H1 (cell line): ENCODE measurements at regions not wholly inside any gene's neighbourhood (a gene's known extent, or its start where the extent isn't known, plus 50 kb on each side); places are given as distances from the start of the nearest gene placed in this dataset.

ENCODE experiments used
- CTCF ChIA-PET: fragments of 300-600 bp; sonication (Branson Sonifier 250); formaldehyde crosslinking; loops from one replicate; lab custom pipeline; 2021; ENCODE audit not compliant: partially characterized antibody; lab: Charles Lee
- POLR2A ChIA-PET: fragments of 300-600 bp; sonication (Branson Sonifier 250); formaldehyde crosslinking; loops from one replicate; lab custom pipeline; 2021; ENCODE audit warnings: inconsistent platforms; ENCODE audit not compliant: partially characterized antibody; lab: Charles Lee
- DNase-seq, 2 experiments: peaks; one replicate each; pipeline versions ENCODE4 v3.0.0 to v3.0.0-alpha.2; 2010 to 2022; ENCODE audit warnings: low spot score in 2 of 2, low read depth in 1 of 2, mixed read lengths in 1 of 2
- FAIRE-seq: peaks from 2 replicates; lab custom pipeline; 2011; peaks lifted over from hg19 to GRCh38; lab: Jason Lieb, UNC
- H2AFZ ChIP-seq: 2 replicates; pipeline ENCODE4 v1.8.1; 2012; ENCODE audit warnings: low read length, inconsistent platforms
- H2AK5ac ChIP-seq: 2 replicates; pipeline ENCODE4 v1.6.1; 2013; ENCODE audit warnings: low read depth, low read length
- H2BK120ac ChIP-seq: replicated peaks from 2 replicates; pipeline ENCODE3; 2013; ENCODE audit warnings: low read depth, low read length, inconsistent platforms
- H2BK12ac ChIP-seq: 2 replicates; pipeline ENCODE4 v1.6.1; 2013; ENCODE audit warnings: low read depth, low read length
- H2BK15ac ChIP-seq: 2 replicates; pipeline ENCODE4 v1.6.1; 2013; ENCODE audit warnings: low read length
- H2BK20ac ChIP-seq: 2 replicates; pipeline ENCODE4 v1.6.1; 2013; ENCODE audit warnings: low read length
- H2BK5ac ChIP-seq: 2 replicates; pipeline ENCODE4 v1.6.1; 2013; ENCODE audit warnings: low read depth, low read length
- H3K14ac ChIP-seq: 2 replicates; pipeline ENCODE4 v1.6.1; 2013; ENCODE audit warnings: inconsistent platforms; ENCODE audit not compliant: insufficient read length
- H3K18ac ChIP-seq: 2 replicates; pipeline ENCODE4 v1.6.1; 2013; ENCODE audit warnings: low read length; ENCODE audit errors: extremely low read depth
- H3K23ac ChIP-seq: 2 replicates; pipeline ENCODE4 v1.6.1; 2013; ENCODE audit warnings: inconsistent platforms; ENCODE audit not compliant: insufficient read length
- H3K23me2 ChIP-seq: 2 replicates; pipeline ENCODE4 v1.6.1; 2013; ENCODE audit warnings: low read depth, low read length
- H3K27ac ChIP-seq: 2 replicates; pipeline ENCODE4 v1.6.1; 2011; ENCODE audit warnings: low read depth, low read length, inconsistent platforms
- H3K27me3 ChIP-seq, 4 experiments: replicated peaks in 1 of 4; 1 replicate in 1 of 4; 2 replicates in 3 of 4; pipeline versions ENCODE4 v1.6.1 to v1.8.1; 2011 to 2013; ENCODE audit warnings: low read length in 3 of 4, mild to moderate bottlenecking in 3 of 4, inconsistent platforms in 2 of 4, mixed read lengths in 2 of 4, moderate library complexity in 1 of 4; ENCODE audit not compliant: control insufficient read depth in 3 of 4, insufficient read depth in 3 of 4; ENCODE audit errors: extremely low read depth in 1 of 4
- H3K36me3 ChIP-seq, 4 experiments: 2 replicates each; pipeline versions ENCODE4 v1.6.1 to v1.8.1; 2011 to 2013; ENCODE audit warnings: mild to moderate bottlenecking in 4 of 4, low read length in 3 of 4, moderate library complexity in 2 of 4, control low read depth in 1 of 4, inconsistent platforms in 1 of 4; ENCODE audit not compliant: insufficient read depth in 4 of 4, control insufficient read depth in 2 of 4
- H3K4ac ChIP-seq: replicated peaks from 2 replicates; pipeline ENCODE3; 2013; ENCODE audit warnings: low read length, low read depth, mixed read lengths, inconsistent platforms; ENCODE audit not compliant: insufficient read length
- H3K4me1 ChIP-seq, 4 experiments: replicated peaks in 1 of 4; 1 replicate in 1 of 4; 2 replicates in 3 of 4; pipeline versions ENCODE4 v1.6.1 to v1.8.1; 2011 to 2013; ENCODE audit warnings: low read length in 3 of 4, inconsistent platforms in 2 of 4, mixed read lengths in 1 of 4; ENCODE audit not compliant: insufficient read depth in 4 of 4, control insufficient read depth in 3 of 4
- H3K4me2 ChIP-seq, 2 experiments: 2 replicates each; pipeline versions ENCODE4 v1.6.1 to v1.8.1; 2011 to 2013; ENCODE audit warnings: low read depth in 2 of 2, low read length in 2 of 2, control low read depth in 1 of 2, inconsistent platforms in 1 of 2, mild to moderate bottlenecking in 1 of 2; ENCODE audit not compliant: insufficient read depth in 1 of 2
- H3K4me3 ChIP-seq, 4 experiments: fragments of 200-600, 300-600 bp in 1 of 4; sonication (generic), shearing (Covaris generic), sonication (Bioruptor Twin) in 1 of 4; 2 replicates each; pipeline versions ENCODE4 v1.5.1 to v1.8.1; 2011 to 2016; ENCODE audit warnings: low read length in 4 of 4, low read depth in 3 of 4, control low read depth in 2 of 4, inconsistent platforms in 2 of 4, mild to moderate bottlenecking in 2 of 4, mixed read lengths in 1 of 4, moderate library complexity in 1 of 4; ENCODE audit not compliant: insufficient read depth in 2 of 4; ENCODE audit errors: extremely low read depth in 1 of 4
- H3K56ac ChIP-seq: replicated peaks from 2 replicates; pipeline ENCODE3; 2013; ENCODE audit warnings: low read depth, mild to moderate bottlenecking, mixed read lengths, low read length, inconsistent platforms; ENCODE audit not compliant: insufficient read length
- H3K79me1 ChIP-seq: 2 replicates; pipeline ENCODE4 v1.6.1; 2013; ENCODE audit warnings: low read depth, low read length, control low read depth
- H3K79me2 ChIP-seq, 2 experiments: 2 replicates each; pipeline versions ENCODE4 v1.6.1 to v1.8.1; 2012 to 2013; ENCODE audit warnings: low read length in 2 of 2, mild to moderate bottlenecking in 2 of 2, inconsistent platforms in 1 of 2; ENCODE audit not compliant: insufficient read depth in 2 of 2, control insufficient read depth in 1 of 2
- H3K9ac ChIP-seq, 4 experiments: replicated peaks in 1 of 4; 1 replicate in 1 of 4; 2 replicates in 3 of 4; pipeline versions ENCODE4 v1.6.1 to v1.8.1; 2011 to 2013; ENCODE audit warnings: low read depth in 3 of 4, low read length in 3 of 4, control low read depth in 2 of 4, mild to moderate bottlenecking in 2 of 4, moderate library complexity in 2 of 4, inconsistent platforms in 1 of 4; ENCODE audit errors: extremely low read depth in 1 of 4
- H3K9me3 ChIP-seq, 2 experiments: 2 replicates each; pipeline versions ENCODE4 v1.6.1 to v1.8.1; 2012 to 2013; ENCODE audit warnings: mild to moderate bottlenecking in 2 of 2, moderate library complexity in 2 of 2, control low read depth in 1 of 2, inconsistent platforms in 1 of 2, low read depth in 1 of 2, low read length in 1 of 2, mixed read lengths in 1 of 2; ENCODE audit not compliant: insufficient read depth in 2 of 2
- H4K20me1 ChIP-seq, 2 experiments: replicated peaks in 1 of 2; 2 replicates each; pipeline versions ENCODE3 to v1.8.1; 2011 to 2013; ENCODE audit warnings: inconsistent platforms in 2 of 2, low read length in 2 of 2, mild to moderate bottlenecking in 1 of 2; ENCODE audit not compliant: insufficient read depth in 2 of 2, control insufficient read depth in 1 of 2
- H4K5ac ChIP-seq: 2 replicates; pipeline ENCODE4 v1.6.1; 2013; ENCODE audit warnings: low read length, low read depth, mixed read lengths, inconsistent platforms; ENCODE audit not compliant: insufficient read length
- H4K8ac ChIP-seq: 2 replicates; pipeline ENCODE4 v1.8.0; 2013; ENCODE audit warnings: mild to moderate bottlenecking, moderate library complexity, low read length, inconsistent platforms; ENCODE audit not compliant: insufficient read depth; ENCODE audit errors: extremely low read depth
- H4K91ac ChIP-seq: replicated peaks from 2 replicates; pipeline ENCODE3; 2013; ENCODE audit warnings: low read length, mixed read lengths, inconsistent platforms; ENCODE audit not compliant: insufficient read length
- CBX8 ChIP-seq: fragments of 300-800, 300-1000 bp; sonication (generic); IDR thresholded peaks from 2 replicates; pipeline ENCODE4 v1.7.1; 2016; ENCODE audit warnings: low read depth, low read length, borderline replicate concordance
- EP300 ChIP-seq, 2 experiments: IDR thresholded peaks; 1 replicate in 1 of 2; 2 replicates in 1 of 2; pipeline ENCODE4 v1.6.1; 2011 to 2012; ENCODE audit warnings: low read depth in 2 of 2, low read length in 2 of 2, mild to moderate bottlenecking in 2 of 2, borderline replicate concordance in 1 of 2, inconsistent platforms in 1 of 2, moderate library complexity in 1 of 2
- FOSL1 ChIP-seq: IDR thresholded peaks from 2 replicates; pipeline ENCODE4 v1.6.1; 2011; ENCODE audit warnings: mild to moderate bottlenecking, low read depth, low read length, moderate library complexity; ENCODE audit not compliant: insufficient read depth
- GABPA ChIP-seq: IDR thresholded peaks from 2 replicates; pipeline ENCODE4 v1.6.1; 2011; ENCODE audit warnings: mild to moderate bottlenecking, low read length, moderate library complexity, borderline replicate concordance; ENCODE audit not compliant: insufficient read depth
- JUN ChIP-seq: IDR thresholded peaks from 2 replicates; pipeline ENCODE4 v1.6.1; 2011; ENCODE audit warnings: low read depth, mild to moderate bottlenecking, improper control_type of control experiment, low read length
- KDM5A ChIP-seq: fragments of 200-600 bp; IDR thresholded peaks from 2 replicates; pipeline ENCODE4 v1.7.1; 2012; ENCODE audit warnings: mild to moderate bottlenecking, low read length, inconsistent platforms, mixed read lengths
- POLR2A ChIP-seq, 2 experiments: IDR thresholded peaks; 1 replicate in 1 of 2; 2 replicates in 1 of 2; pipeline ENCODE4 v1.6.1; 2011; ENCODE audit warnings: low read depth in 2 of 2, low read length in 2 of 2, mild to moderate bottlenecking in 2 of 2; ENCODE audit errors: control extremely low read depth in 1 of 2
- POLR2AphosphoS5 ChIP-seq: IDR thresholded peaks from 2 replicates; pipeline ENCODE4 v1.6.1; 2011; ENCODE audit warnings: low read depth, low read length
- POU5F1 ChIP-seq: IDR thresholded peaks from 2 replicates; pipeline ENCODE4 v1.6.1; 2011; ENCODE audit warnings: low read depth, mild to moderate bottlenecking, low read length, moderate library complexity
- RFX5 ChIP-seq: IDR thresholded peaks from 2 replicates; pipeline ENCODE4 v1.6.1; 2011; ENCODE audit warnings: low read depth, low read length, improper control_type of control experiment, borderline replicate concordance
- RXRA ChIP-seq: IDR thresholded peaks from 2 replicates; pipeline ENCODE4 v1.6.1; 2011; ENCODE audit warnings: low read depth, mild to moderate bottlenecking, low read length, moderate library complexity; ENCODE audit not compliant: insufficient read depth
- SAP30 ChIP-seq: fragments of 300-600 bp; sonication (generic); IDR thresholded peaks from 2 replicates; pipeline ENCODE4 v1.7.1; 2012; ENCODE audit warnings: low read length, moderate library complexity, mild to moderate bottlenecking, inconsistent platforms; ENCODE audit not compliant: insufficient read depth, insufficient replicate concordance
- SIX5 ChIP-seq: IDR thresholded peaks from 2 replicates; pipeline ENCODE4 v1.6.1; 2011; ENCODE audit warnings: mild to moderate bottlenecking, low read depth, low read length
- SP2 ChIP-seq: IDR thresholded peaks from 2 replicates; pipeline ENCODE4 v1.6.1; 2012; ENCODE audit warnings: mild to moderate bottlenecking, low read length, inconsistent platforms
- TAF1 ChIP-seq: IDR thresholded peaks from 2 replicates; pipeline ENCODE4 v1.6.1; 2011; ENCODE audit warnings: mild to moderate bottlenecking, low read depth, low read length
- WGBS, 2 experiments: shearing (Covaris generic) in 1 of 2; methylation state at CpG; one replicate each; pipeline versions ENCODE4 v1.1.6 to v1.1.7; 2013 to 2015; ENCODE audit warnings: low lambda C conversion rate in 2 of 2, mixed read lengths in 2 of 2, inconsistent platforms in 1 of 2, low coverage in 1 of 2, missing lambda C conversion rate in 1 of 2; ENCODE audit not compliant: insufficient replicate concordance in 2 of 2, insufficient coverage in 1 of 2, insufficient read length in 1 of 2; ENCODE audit errors: extremely low coverage in 1 of 2, missing lambda C conversion rate in 1 of 2; 5-methylcytosine and 5-hydroxymethylcytosine counted together
- TF ChIP-seq, protein P1 (sequence below): IDR thresholded peaks from 2 replicates; pipeline ENCODE4 v1.6.1; 2011; ENCODE audit warnings: low read depth, mild to moderate bottlenecking, low read length; ENCODE audit not compliant: insufficient read depth

GRCh38 chr21:38900499-38900898, 94.8 kb downstream of the ETS2 start:
- Histone ChIP-seq H3K23ac (no peak overlapping the region), H3K9me3 (no peaks in the 10 kb centered on the region), H2AFZ (no peak overlapping the region), H3K56ac (no peak overlapping the region), H4K20me1 (no peaks in the 10 kb centered on the region), H2AK5ac (no peak overlapping the region), H3K79me2 (no peaks in the 10 kb centered on the region), H4K91ac (no peak overlapping the region), H3K27ac (no peak overlapping the region), H3K4me2 (no peak overlapping the region), H2BK12ac (no peak overlapping the region), H3K18ac (no peak overlapping the region), H3K23me2 (no peaks in the 10 kb centered on the region), H3K4ac (no peak overlapping the region), H3K4me3 (no peak overlapping the region), H3K79me1 (no peaks in the 10 kb centered on the region), H2BK120ac (no peak overlapping the region), H2BK20ac (no peak overlapping the region), H4K5ac (no peak overlapping the region), H2BK15ac (no peak overlapping the region), H3K9ac (no peak overlapping the region), H3K27me3 (no peaks in the 10 kb centered on the region), H2BK5ac (no peak overlapping the region), H3K4me1 (no peaks in the 10 kb centered on the region), H3K14ac (no peak overlapping the region), H3K36me3 (no peaks in the 10 kb centered on the region), H4K8ac (no peak overlapping the region)
- FAIRE-seq (no peak), DNase-seq (no peak)
- WGBS, 2 experiments = 86% methylated on average over 2 of the region's 2 CpGs; no CpG with 5 or more reads in 1 of the 2 experiments
- ChIA-PET POLR2A (no interaction called here), CTCF (no interaction called here)
- TF ChIP-seq POLR2AphosphoS5 (no peak), JUN (no peak), FOSL1 (no peak), POU5F1 (no peak), KDM5A (no peak), GABPA (no peak), SAP30 (no peak), SP2 (no peak), POLR2A (IDR thresholded peaks at IDR 0.05; ENCODE audit: control extremely low read depth in 1 of 2, low read depth in 2 of 2, low read length in 2 of 2) (no peak), RFX5 (no peak), TAF1 (no peak), SIX5 (no peak), RXRA (no peak), EP300 (IDR thresholded peaks at IDR 0.05; ENCODE audit: borderline replicate concordance in 1 of 2, low read depth in 2 of 2, low read length in 2 of 2) (no peak), CBX8 (no peak)
- TF ChIP-seq, protein P1, sequence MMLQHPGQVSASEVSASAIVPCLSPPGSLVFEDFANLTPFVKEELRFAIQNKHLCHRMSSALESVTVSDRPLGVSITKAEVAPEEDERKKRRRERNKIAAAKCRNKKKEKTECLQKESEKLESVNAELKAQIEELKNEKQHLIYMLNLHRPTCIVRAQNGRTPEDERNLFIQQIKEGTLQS = no peak
